Stimulated activated CD4-positive, alpha-beta T cell treated with anti-CD3 and anti-CD28 coated beads, Interleukin-4, amount 100 ng/mL, for 4 hours (primary cell): ENCODE measurements at regions not wholly inside any gene's neighbourhood (a gene's known extent, or its start where the extent isn't known, plus 50 kb on each side); places are given as distances from the start of the nearest gene placed in this dataset.

Experiments
- DNase-seq, 2 experiments: peaks; one replicate each; pipeline ENCODE4 v3.0.0-alpha.2; 2020

- no peak for DNase-seq
These were observed 49.7 kb upstream of the ARHGAP5 start for GRCh38 chr14:32027255-32027939.
